Ishikawa (cell line): ENCODE measurements at regions not wholly inside any gene's neighbourhood (a gene's known extent, or its start where the extent isn't known, plus 50 kb on each side); places are given as distances from the start of the nearest gene placed in this dataset.

Experiments used
- CEBPB ChIP-seq: IDR thresholded peaks from 2 replicates; pipeline ENCODE4 v1.6.1; 2012
- EP300 ChIP-seq: IDR thresholded peaks from 2 replicates; pipeline ENCODE4 v1.6.1; 2012; ENCODE audit warnings: borderline replicate concordance
- FOXM1 ChIP-seq: IDR thresholded peaks from 2 replicates; pipeline ENCODE4 v1.6.1; 2012; ENCODE audit warnings: low read depth, borderline replicate concordance
- MAX ChIP-seq: IDR thresholded peaks from 2 replicates; pipeline ENCODE4 v1.6.1; 2012
- RAD21 ChIP-seq: IDR thresholded peaks from 2 replicates; pipeline ENCODE4 v1.6.1; 2012; ENCODE audit warnings: low read depth
- TAF1 ChIP-seq: IDR thresholded peaks from 2 replicates; pipeline ENCODE4 v1.6.1; 2012; ENCODE audit warnings: low read depth, mild to moderate bottlenecking
- YY1 ChIP-seq: IDR thresholded peaks from 2 replicates; pipeline ENCODE4 v1.6.1; 2012; ENCODE audit warnings: low read depth
- ZBTB7A ChIP-seq: IDR thresholded peaks from 2 replicates; pipeline ENCODE4 v1.6.1; 2012; ENCODE audit warnings: low read depth
- TF ChIP-seq, protein P1 (sequence below): IDR thresholded peaks from 2 replicates; pipeline ENCODE4 v1.6.1; 2012; ENCODE audit warnings: low read depth, mild to moderate bottlenecking

DNA sequence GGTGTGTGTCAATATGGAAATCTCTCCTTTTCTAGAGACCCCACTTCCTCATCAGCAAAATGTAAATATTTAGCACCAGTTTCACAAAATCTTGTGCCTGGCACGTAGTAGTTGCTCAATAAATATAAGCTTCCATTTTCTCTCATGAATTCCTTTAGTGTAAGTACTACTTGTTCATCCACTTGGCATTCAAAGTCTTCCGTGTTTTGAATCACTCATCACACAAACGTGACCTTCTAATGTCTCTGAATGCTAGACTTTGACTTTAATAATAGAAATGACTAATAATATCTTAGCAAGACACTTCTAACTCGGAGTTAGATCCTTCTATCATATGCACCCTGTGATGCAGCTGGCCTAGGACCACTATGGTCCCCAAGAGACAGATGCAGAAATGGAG lies 168.7 kb upstream of the ZNF32 start:
- TF ChIP-seq YY1 (no peak), EP300 (no peak), CEBPB (no peak), ZBTB7A (no peak), TAF1 (no peak), FOXM1 (no peak), RAD21 (no peak), MAX (no peak)
- TF ChIP-seq, protein P1, sequence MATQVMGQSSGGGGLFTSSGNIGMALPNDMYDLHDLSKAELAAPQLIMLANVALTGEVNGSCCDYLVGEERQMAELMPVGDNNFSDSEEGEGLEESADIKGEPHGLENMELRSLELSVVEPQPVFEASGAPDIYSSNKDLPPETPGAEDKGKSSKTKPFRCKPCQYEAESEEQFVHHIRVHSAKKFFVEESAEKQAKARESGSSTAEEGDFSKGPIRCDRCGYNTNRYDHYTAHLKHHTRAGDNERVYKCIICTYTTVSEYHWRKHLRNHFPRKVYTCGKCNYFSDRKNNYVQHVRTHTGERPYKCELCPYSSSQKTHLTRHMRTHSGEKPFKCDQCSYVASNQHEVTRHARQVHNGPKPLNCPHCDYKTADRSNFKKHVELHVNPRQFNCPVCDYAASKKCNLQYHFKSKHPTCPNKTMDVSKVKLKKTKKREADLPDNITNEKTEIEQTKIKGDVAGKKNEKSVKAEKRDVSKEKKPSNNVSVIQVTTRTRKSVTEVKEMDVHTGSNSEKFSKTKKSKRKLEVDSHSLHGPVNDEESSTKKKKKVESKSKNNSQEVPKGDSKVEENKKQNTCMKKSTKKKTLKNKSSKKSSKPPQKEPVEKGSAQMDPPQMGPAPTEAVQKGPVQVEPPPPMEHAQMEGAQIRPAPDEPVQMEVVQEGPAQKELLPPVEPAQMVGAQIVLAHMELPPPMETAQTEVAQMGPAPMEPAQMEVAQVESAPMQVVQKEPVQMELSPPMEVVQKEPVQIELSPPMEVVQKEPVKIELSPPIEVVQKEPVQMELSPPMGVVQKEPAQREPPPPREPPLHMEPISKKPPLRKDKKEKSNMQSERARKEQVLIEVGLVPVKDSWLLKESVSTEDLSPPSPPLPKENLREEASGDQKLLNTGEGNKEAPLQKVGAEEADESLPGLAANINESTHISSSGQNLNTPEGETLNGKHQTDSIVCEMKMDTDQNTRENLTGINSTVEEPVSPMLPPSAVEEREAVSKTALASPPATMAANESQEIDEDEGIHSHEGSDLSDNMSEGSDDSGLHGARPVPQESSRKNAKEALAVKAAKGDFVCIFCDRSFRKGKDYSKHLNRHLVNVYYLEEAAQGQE: no peak
